SIG-M5 treated with dmso at 0.1 percent for 504 hours (cell line): ENCODE measurements at regions not wholly inside any gene's neighbourhood (a gene's known extent, or its start where the extent isn't known, plus 50 kb on each side); places are given as distances from the start of the nearest gene placed in this dataset.

Experiments
- DNase-seq: peaks from one replicate; lab custom pipeline; 2025; ENCODE audit not compliant: unreplicated experiment; lab: John Stamatoyannopoulos, UW

- no peak for DNase-seq
Observed at GRCh38 chr4:179492260-179493080, 2050.2 kb upstream of the AGA start.

- DNase-seq, result no peak
Observed at GRCh38 chr4:179503976-179504375, 2061.7 kb upstream of the AGA start.

- no peak for DNase-seq
Observed at GRCh38 chr4:179509489-179509888, 2067.3 kb upstream of the AGA start.

GRCh38 chr4:179521952-179522351 lies 2079.7 kb upstream of the AGA start:
- no peak for DNase-seq

- DNase-seq, result no peak
Observed at GRCh38 chr4:179530958-179531357, 2088.7 kb upstream of the AGA start.

- DNase-seq, result no peak
Observed at GRCh38 chr4:179536694-179537093, 2094.5 kb upstream of the AGA start.

GRCh38 chr4:179539641-179540040 lies 2097.4 kb upstream of the AGA start:
- no peak for DNase-seq

GRCh38 chr4:179543771-179544170 lies 2101.5 kb upstream of the AGA start:
- no peak for DNase-seq

GRCh38 chr4:179544496-179544895 lies 2102.3 kb upstream of the AGA start:
- no peak for DNase-seq

GRCh38 chr4:179552131-179552530 lies 2109.9 kb upstream of the AGA start:
- no peak for DNase-seq

GRCh38 chr4:179563741-179564140 lies 2121.5 kb upstream of the AGA start:
- DNase-seq, result no peak

GRCh38 chr4:179569549-179569948 lies 2127.3 kb upstream of the AGA start:
- DNase-seq, result no peak

- DNase-seq, result no peak
Observed at GRCh38 chr4:179582164-179582905, 2140.1 kb upstream of the AGA start.

GRCh38 chr4:179583221-179583620 lies 2141.0 kb upstream of the AGA start:
- DNase-seq, result no peak

- DNase-seq, result no peak
Observed at GRCh38 chr4:179584101-179584500, 2141.9 kb upstream of the AGA start.

GRCh38 chr4:179585761-179586160 lies 2143.5 kb upstream of the AGA start:
- DNase-seq, result no peak

GRCh38 chr4:179586460-179586859 lies 2144.2 kb upstream of the AGA start:
- no peak for DNase-seq

- peak; percentile 54 for DNase-seq
Observed at GRCh38 chr4:179595671-179596410, 2153.6 kb upstream of the AGA start.

GRCh38 chr4:179596621-179597020 lies 2154.4 kb upstream of the AGA start:
- DNase-seq, result no peak

- no peak for DNase-seq
Observed at GRCh38 chr4:179597301-179597700, 2155.1 kb upstream of the AGA start.

- DNase-seq, result no peak
Observed at GRCh38 chr4:179601671-179602070, 2159.4 kb upstream of the AGA start.

- DNase-seq, result no peak
Observed at GRCh38 chr4:179605196-179605595, 2163.0 kb upstream of the AGA start.
